Astrocyte (in vitro differentiated cells and primary cell): ENCODE measurements at regions not wholly inside any gene's neighbourhood (a gene's known extent, or its start where the extent isn't known, plus 50 kb on each side); places are given as distances from the start of the nearest gene placed in this dataset.

Source experiments
- CTCF ChIP-seq: IDR thresholded peaks from 2 replicates; pipeline ENCODE4 v1.5.1; 2011; ENCODE audit warnings: low read depth, mild to moderate bottlenecking, inconsistent platforms, low read length, moderate library complexity; ENCODE audit not compliant: insufficient read depth
- EZH2 ChIP-seq: IDR thresholded peaks from 2 replicates; pipeline ENCODE4 v1.6.1; 2012; ENCODE audit warnings: mild to moderate bottlenecking, low read length, inconsistent platforms; ENCODE audit not compliant: insufficient read depth

- TF ChIP-seq CTCF (no peak), EZH2 (no peak)
These were observed 195.9 kb downstream of the TMEM38B start for GRCh38 chr9:105890046-105890822.
